Liver (tissue), 3 donors: ENCODE measurements at regions not wholly inside any gene's neighbourhood (a gene's known extent, or its start where the extent isn't known, plus 50 kb on each side); places are given as distances from the start of the nearest gene placed in this dataset.
A peak's percentile ranks its signal among the peaks of the same experiment; 100 is the strongest.

ENCODE experiments used
- FOXA1 ChIP-seq: IDR thresholded peaks from 2 replicates; pipeline ENCODE4 v1.6.1; 2016; ENCODE audit warnings: antibody characterized with exemption
- GABPA ChIP-seq, 2 donors: IDR thresholded peaks in 1 of 2; conservative IDR thresholded peaks in 1 of 2; 2 replicates each; pipeline ENCODE4 v1.6.1; 2016; ENCODE audit warnings: antibody characterized with exemption in 2 of 2, mild to moderate bottlenecking in 1 of 2, moderate library complexity in 1 of 2
- HNF4A ChIP-seq, 2 donors: conservative IDR thresholded peaks; 2 replicates each; pipeline ENCODE4 v1.6.1; 2016; ENCODE audit warnings: antibody characterized with exemption in 2 of 2, mild to moderate bottlenecking in 2 of 2
- JUND ChIP-seq, 2 donors: IDR thresholded peaks; 2 replicates each; pipeline ENCODE4 v1.6.1; 2016; ENCODE audit warnings: antibody characterized with exemption in 2 of 2
- RAD21 ChIP-seq, 2 donors: IDR thresholded peaks; 2 replicates each; pipeline ENCODE4 v1.6.1; 2016; ENCODE audit warnings: antibody characterized with exemption in 2 of 2, mild to moderate bottlenecking in 2 of 2
- TAF1 ChIP-seq: conservative IDR thresholded peaks from 2 replicates; pipeline ENCODE4 v1.6.1; 2016; ENCODE audit warnings: antibody characterized with exemption, mild to moderate bottlenecking
- TF ChIP-seq, protein P1 (sequence below): fragments of 150-350 bp; IDR thresholded peaks from 2 replicates; pipeline ENCODE4 v1.5.1; 2017; ENCODE audit warnings: improper control_type of control experiment, low read depth, low read length; ENCODE audit not compliant: missing input control
- TF ChIP-seq, protein P2 (sequence below): IDR thresholded peaks from 2 replicates; pipeline ENCODE4 v1.6.1; 2016; ENCODE audit warnings: antibody characterized with exemption, mild to moderate bottlenecking
- TF ChIP-seq, protein P3 (sequence below): IDR thresholded peaks from 2 replicates; pipeline ENCODE4 v1.6.1; 2016; ENCODE audit warnings: antibody characterized with exemption
- donor health status: healthy.
- donor health status: healthy.

DNA sequence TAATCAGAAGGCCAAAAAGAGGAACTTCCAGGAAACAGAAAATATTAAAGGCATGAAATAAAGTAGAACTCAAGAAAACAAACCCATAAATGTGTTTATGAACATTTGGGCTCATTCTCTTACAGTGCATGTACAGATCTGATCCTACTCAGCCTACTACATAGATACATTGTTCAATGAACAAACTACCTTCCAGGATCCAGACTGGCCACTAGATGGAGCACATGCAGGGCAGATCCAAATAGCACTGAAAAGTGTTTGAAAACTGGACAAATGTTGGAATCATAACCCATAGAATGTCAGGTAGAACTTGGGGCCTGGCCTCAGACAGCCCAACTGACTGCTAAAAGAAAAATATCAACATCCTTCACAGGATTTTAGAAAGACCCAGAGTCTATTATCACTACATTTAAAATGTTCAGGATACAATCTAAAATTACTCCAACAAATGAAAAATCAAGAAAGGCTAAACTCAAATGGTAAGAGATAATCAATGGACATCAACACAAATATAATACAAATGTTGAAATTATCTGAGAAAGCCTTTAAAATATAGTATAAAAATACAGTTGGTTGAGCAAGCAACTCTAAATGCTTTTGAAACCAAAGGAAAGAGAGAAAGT is 122.4 kb upstream of the NUDT7 start:
- TF ChIP-seq, protein P1, sequence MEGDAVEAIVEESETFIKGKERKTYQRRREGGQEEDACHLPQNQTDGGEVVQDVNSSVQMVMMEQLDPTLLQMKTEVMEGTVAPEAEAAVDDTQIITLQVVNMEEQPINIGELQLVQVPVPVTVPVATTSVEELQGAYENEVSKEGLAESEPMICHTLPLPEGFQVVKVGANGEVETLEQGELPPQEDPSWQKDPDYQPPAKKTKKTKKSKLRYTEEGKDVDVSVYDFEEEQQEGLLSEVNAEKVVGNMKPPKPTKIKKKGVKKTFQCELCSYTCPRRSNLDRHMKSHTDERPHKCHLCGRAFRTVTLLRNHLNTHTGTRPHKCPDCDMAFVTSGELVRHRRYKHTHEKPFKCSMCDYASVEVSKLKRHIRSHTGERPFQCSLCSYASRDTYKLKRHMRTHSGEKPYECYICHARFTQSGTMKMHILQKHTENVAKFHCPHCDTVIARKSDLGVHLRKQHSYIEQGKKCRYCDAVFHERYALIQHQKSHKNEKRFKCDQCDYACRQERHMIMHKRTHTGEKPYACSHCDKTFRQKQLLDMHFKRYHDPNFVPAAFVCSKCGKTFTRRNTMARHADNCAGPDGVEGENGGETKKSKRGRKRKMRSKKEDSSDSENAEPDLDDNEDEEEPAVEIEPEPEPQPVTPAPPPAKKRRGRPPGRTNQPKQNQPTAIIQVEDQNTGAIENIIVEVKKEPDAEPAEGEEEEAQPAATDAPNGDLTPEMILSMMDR = peak; percentile 59
- TF ChIP-seq TAF1 = no peak
- TF ChIP-seq, protein P2, sequence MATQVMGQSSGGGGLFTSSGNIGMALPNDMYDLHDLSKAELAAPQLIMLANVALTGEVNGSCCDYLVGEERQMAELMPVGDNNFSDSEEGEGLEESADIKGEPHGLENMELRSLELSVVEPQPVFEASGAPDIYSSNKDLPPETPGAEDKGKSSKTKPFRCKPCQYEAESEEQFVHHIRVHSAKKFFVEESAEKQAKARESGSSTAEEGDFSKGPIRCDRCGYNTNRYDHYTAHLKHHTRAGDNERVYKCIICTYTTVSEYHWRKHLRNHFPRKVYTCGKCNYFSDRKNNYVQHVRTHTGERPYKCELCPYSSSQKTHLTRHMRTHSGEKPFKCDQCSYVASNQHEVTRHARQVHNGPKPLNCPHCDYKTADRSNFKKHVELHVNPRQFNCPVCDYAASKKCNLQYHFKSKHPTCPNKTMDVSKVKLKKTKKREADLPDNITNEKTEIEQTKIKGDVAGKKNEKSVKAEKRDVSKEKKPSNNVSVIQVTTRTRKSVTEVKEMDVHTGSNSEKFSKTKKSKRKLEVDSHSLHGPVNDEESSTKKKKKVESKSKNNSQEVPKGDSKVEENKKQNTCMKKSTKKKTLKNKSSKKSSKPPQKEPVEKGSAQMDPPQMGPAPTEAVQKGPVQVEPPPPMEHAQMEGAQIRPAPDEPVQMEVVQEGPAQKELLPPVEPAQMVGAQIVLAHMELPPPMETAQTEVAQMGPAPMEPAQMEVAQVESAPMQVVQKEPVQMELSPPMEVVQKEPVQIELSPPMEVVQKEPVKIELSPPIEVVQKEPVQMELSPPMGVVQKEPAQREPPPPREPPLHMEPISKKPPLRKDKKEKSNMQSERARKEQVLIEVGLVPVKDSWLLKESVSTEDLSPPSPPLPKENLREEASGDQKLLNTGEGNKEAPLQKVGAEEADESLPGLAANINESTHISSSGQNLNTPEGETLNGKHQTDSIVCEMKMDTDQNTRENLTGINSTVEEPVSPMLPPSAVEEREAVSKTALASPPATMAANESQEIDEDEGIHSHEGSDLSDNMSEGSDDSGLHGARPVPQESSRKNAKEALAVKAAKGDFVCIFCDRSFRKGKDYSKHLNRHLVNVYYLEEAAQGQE = no peak
- TF ChIP-seq FOXA1 = no peak
- TF ChIP-seq HNF4A (conservative IDR thresholded peaks at IDR 0.05) = no peak
- no peak for TF ChIP-seq JUND (IDR thresholded peaks at IDR 0.05)
- TF ChIP-seq GABPA (IDR thresholded peaks at IDR 0.05 in 1 of 2, conservative IDR thresholded peaks at IDR 0.05 in 1 of 2) = no peak
- TF ChIP-seq, protein P3, sequence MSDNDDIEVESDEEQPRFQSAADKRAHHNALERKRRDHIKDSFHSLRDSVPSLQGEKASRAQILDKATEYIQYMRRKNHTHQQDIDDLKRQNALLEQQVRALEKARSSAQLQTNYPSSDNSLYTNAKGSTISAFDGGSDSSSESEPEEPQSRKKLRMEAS = no peak
- peak; percentile 75 to 85 for TF ChIP-seq RAD21 (IDR thresholded peaks at IDR 0.05)
